ENCODE measurements at regions not wholly inside any gene's neighbourhood (a gene's known extent, or its start where the extent isn't known, plus 50 kb on each side); places are given as distances from the start of the nearest gene placed in this dataset.

DNA sequence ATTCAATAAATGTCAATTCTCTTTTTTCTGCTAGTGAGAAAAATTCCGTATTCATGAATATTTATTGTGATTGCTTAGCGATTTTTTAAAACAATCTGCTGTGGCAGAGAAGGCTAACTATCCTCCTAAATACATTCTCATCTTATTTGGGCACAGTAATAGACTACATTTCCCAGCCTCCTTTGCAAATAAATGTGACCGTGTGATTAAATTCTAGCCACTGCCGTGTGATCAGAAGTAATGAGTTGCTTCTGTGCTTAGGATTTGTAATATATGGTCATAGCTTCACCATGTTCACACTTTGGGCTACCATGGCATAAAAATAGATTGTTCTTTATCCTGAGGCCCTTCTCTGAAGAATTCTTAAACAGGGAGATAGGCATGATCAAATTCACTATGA is 179.6 kb downstream of the FAM124B start:
- Mint-ChIP-seq H3K9me3 (ENCODE audit: low read depth) (no peaks in the 10 kb centered on the region), H3K4me1 (ENCODE audit: low read depth) (peaks cover 1% of the 10 kb centered on the region), H3K4me3 (ENCODE audit: low read depth) (no peak overlapping the region), H3K27ac (no peak overlapping the region), H3K36me3 (ENCODE audit: insufficient read depth) (no peaks in the 10 kb centered on the region), H3K27me3 (peaks cover 14% of the 10 kb centered on the region)
- no peak for DNase-seq (ENCODE audit: low spot score, unreplicated experiment)
- TF ChIP-seq, protein P1, sequence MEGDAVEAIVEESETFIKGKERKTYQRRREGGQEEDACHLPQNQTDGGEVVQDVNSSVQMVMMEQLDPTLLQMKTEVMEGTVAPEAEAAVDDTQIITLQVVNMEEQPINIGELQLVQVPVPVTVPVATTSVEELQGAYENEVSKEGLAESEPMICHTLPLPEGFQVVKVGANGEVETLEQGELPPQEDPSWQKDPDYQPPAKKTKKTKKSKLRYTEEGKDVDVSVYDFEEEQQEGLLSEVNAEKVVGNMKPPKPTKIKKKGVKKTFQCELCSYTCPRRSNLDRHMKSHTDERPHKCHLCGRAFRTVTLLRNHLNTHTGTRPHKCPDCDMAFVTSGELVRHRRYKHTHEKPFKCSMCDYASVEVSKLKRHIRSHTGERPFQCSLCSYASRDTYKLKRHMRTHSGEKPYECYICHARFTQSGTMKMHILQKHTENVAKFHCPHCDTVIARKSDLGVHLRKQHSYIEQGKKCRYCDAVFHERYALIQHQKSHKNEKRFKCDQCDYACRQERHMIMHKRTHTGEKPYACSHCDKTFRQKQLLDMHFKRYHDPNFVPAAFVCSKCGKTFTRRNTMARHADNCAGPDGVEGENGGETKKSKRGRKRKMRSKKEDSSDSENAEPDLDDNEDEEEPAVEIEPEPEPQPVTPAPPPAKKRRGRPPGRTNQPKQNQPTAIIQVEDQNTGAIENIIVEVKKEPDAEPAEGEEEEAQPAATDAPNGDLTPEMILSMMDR (IDR thresholded peaks at IDR 0.05; ENCODE audit: unreplicated experiment): no peak

DNA sequence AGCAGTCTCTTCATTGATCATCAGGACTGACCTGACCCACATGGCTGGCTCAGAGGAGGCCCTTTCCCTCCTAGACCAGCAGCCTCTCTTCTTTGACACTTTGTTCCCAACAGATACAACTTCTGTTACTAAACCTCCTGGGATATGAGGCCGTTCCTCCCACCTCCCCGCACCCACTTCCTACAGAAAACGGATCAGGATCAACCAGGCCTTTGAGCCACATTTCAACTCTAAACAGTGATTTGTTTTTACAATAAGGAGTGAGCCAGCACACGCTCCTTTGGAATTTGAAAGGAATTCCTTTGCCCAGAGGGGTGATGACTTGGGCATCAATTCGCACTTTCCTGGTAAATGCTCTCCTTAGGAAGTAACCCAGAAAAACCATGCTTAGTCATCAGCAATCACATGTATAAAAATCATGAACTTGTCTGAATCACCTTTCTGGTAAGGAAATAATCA is 180.4 kb downstream of the FAM124B start:
- no peak for DNase-seq (ENCODE audit: low spot score, unreplicated experiment)
- peaks cover 1% of the 10 kb centered on the region for H3K4me1 Mint-ChIP-seq (ENCODE audit: low read depth)

DNA sequence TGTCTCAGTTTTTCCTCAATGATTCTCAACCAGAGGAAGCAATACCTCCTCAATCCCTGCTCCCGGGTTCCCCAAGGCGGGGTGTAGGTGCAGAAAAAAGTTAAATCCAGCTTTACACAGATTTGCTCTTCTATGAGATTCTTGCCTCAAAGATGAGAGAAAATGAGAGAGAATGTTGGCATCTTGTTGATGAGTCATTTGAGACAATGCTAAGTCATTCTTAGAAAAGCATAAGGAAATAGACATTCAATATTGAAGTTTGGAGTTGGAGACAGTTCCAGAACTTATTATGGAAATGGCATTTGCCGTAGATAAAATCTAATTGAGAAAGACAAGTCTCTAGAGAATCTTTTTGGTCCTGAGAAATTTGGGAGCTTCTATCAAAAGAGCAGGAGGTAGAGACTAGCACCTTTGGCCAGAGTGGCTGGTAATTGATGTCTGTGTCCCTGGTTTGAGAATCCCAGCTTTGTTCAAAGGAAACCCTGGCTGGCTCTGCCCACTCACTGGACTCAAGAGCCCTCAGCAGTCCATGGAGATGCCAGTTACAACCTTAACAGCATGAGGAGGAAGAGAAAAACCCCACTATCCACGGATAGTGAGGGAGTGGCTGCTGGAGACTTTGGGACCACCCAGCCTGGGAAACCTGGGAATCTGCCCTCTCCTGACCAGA is 181.2 kb downstream of the FAM124B start:
- peaks cover 1% of the 10 kb centered on the region for H3K4me1 Mint-ChIP-seq (ENCODE audit: low read depth)
- TF ChIP-seq, protein P1 (IDR thresholded peaks at IDR 0.05; ENCODE audit: unreplicated experiment): no peak
- no peak overlapping the region for H3K4me3 Mint-ChIP-seq (ENCODE audit: low read depth)

More for the DNA sequence above, 180.4 kb downstream of the FAM124B start:
- H3K4me3 Mint-ChIP-seq (ENCODE audit: low read depth): no peak overlapping the region
- H3K27me3 Mint-ChIP-seq: peaks cover 8% of the 10 kb centered on the region
- H3K36me3 Mint-ChIP-seq (ENCODE audit: insufficient read depth): no peaks in the 10 kb centered on the region
- no peaks in the 10 kb centered on the region for H3K9me3 Mint-ChIP-seq (ENCODE audit: low read depth)
- TF ChIP-seq, protein P1 (IDR thresholded peaks at IDR 0.05; ENCODE audit: unreplicated experiment): no peak
- H3K27ac Mint-ChIP-seq: no peak overlapping the region

DNA sequence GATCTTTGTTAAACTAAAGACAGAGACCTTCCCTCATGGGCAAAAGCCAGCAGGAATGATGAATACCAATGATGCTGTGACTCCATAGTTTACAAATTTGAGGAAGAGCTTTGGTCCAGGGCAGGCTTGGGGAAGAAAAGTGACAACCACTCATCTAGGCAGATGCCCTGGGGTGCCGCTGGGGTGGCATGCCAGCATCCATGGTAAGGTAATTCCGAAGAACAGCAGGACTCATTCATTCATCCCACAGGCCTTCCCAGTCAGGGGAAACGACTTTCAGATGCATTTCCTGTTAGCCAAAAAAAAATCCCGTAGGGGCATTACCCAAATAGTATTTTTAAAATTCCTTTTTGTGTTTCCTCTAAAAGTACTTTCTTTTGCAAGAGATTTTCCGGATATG is 180.7 kb upstream of the SERPINE2 start:
- Mint-ChIP-seq H3K9me3 (ENCODE audit: low read depth) (no peaks in the 10 kb centered on the region), H3K4me3 (ENCODE audit: low read depth) (no peak overlapping the region), H3K27ac (no peak overlapping the region), H3K36me3 (ENCODE audit: insufficient read depth) (no peaks in the 10 kb centered on the region), H3K27me3 (no peaks in the 10 kb centered on the region), H3K4me1 (ENCODE audit: low read depth) (peaks cover 1% of the 10 kb centered on the region)
- TF ChIP-seq, protein P1 (IDR thresholded peaks at IDR 0.05; ENCODE audit: unreplicated experiment): no peak
- no peak for DNase-seq (ENCODE audit: low spot score, unreplicated experiment)

More for the DNA sequence above, 181.2 kb downstream of the FAM124B start:
- no peak for DNase-seq (ENCODE audit: low spot score, unreplicated experiment)
- no peaks in the 10 kb centered on the region for H3K36me3 Mint-ChIP-seq (ENCODE audit: insufficient read depth)
- H3K27me3 Mint-ChIP-seq: peaks cover 4% of the 10 kb centered on the region
- H3K9me3 Mint-ChIP-seq (ENCODE audit: low read depth): no peaks in the 10 kb centered on the region
- no peak overlapping the region for H3K27ac Mint-ChIP-seq

DNA sequence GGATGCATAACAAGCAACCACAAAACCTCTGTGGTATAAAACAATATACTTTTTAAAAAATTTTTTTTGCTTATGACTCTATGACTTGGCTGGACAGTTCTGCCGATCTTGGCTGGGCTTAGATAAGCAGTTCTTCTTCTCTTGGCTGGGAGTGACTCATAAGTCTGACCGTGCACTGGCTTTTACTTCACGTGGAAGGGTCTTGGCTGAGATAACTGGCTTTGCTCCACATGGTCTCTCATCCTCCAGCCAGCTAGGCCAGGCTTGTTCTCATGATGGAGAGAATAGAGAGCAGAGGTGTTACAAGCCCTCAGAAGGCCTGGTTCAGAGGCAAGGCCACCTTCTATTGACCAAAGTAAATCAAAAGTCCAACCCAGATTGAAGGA is 178.9 kb upstream of the SERPINE2 start:
- no peak overlapping the region for H3K4me3 Mint-ChIP-seq (ENCODE audit: low read depth)
- TF ChIP-seq, protein P1 (IDR thresholded peaks at IDR 0.05; ENCODE audit: unreplicated experiment): no peak
- no peak for DNase-seq (ENCODE audit: low spot score, unreplicated experiment)
- no peak overlapping the region for H3K27ac Mint-ChIP-seq
- no peaks in the 10 kb centered on the region for H3K36me3 Mint-ChIP-seq (ENCODE audit: insufficient read depth)
- H3K4me1 Mint-ChIP-seq (ENCODE audit: low read depth): peaks cover 1% of the 10 kb centered on the region
- H3K27me3 Mint-ChIP-seq: no peaks in the 10 kb centered on the region
- no peaks in the 10 kb centered on the region for H3K9me3 Mint-ChIP-seq (ENCODE audit: low read depth)

All from progenitor cell of endocrine pancreas (in vitro differentiated cells).